GM18951 (cell line): ENCODE measurements at regions not wholly inside any gene's neighbourhood (a gene's known extent, or its start where the extent isn't known, plus 50 kb on each side); places are given as distances from the start of the nearest gene placed in this dataset.

Experiments used
- POLR2A ChIP-seq: IDR thresholded peaks from 4 replicates; pipeline ENCODE4 v1.6.1; 2011; ENCODE audit warnings: mild to moderate bottlenecking; ENCODE audit not compliant: insufficient read length, insufficient read depth; ENCODE audit errors: extremely low read depth
- in situ Hi-C: fragments of 300-500 bp; cut with MboI; formaldehyde crosslinking; loops from one replicate; pipeline ENCODE4 v1.12.0; 2022; ENCODE audit warnings: low sequenced_read_pairs, mixed read lengths, inconsistent platforms; ENCODE audit not compliant: unreplicated experiment

- TF ChIP-seq POLR2A: no peak
- in situ Hi-C loops: no loop called here
Measured at GRCh38 chr11:95717314-95717713, 72.3 kb downstream of the FAM76B start.

- in situ Hi-C loops: no loop called here
- no peak for TF ChIP-seq POLR2A
Measured at GRCh38 chr11:95716266-95716665, 73.3 kb downstream of the FAM76B start.

- in situ Hi-C loops: no loop called here
- no peak for TF ChIP-seq POLR2A
Measured at GRCh38 chr11:95715777-95716241, 73.8 kb downstream of the FAM76B start.

GRCh38 chr11:95714843-95715776 lies 74.5 kb downstream of the FAM76B start:
- in situ Hi-C loops: no loop called here
- TF ChIP-seq POLR2A: no peak

- in situ Hi-C loops: no loop called here
- TF ChIP-seq POLR2A: no peak
Measured at GRCh38 chr11:95713428-95713827, 76.2 kb downstream of the FAM76B start.

GRCh38 chr11:95711945-95712221 lies 77.7 kb downstream of the FAM76B start:
- TF ChIP-seq POLR2A: no peak
- in situ Hi-C loops: no loop called here

GRCh38 chr11:95711162-95711944 lies 78.2 kb downstream of the FAM76B start:
- TF ChIP-seq POLR2A: no peak
- in situ Hi-C loops: no loop called here

GRCh38 chr11:95708681-95709080 lies 80.9 kb downstream of the FAM76B start:
- TF ChIP-seq POLR2A: no peak
- in situ Hi-C loops: loop anchor here (5.0 kb wide), 1 partner anchor 551 kb away; no protein-coding TSS in a partner anchor

- TF ChIP-seq POLR2A: no peak
Measured at GRCh38 chr11:95706974-95707387, 82.6 kb downstream of the FAM76B start.

GRCh38 chr11:95705485-95706124 lies 84.0 kb downstream of the FAM76B start:
- no peak for TF ChIP-seq POLR2A

More at GRCh38 chr11:95706974-95707387, 82.6 kb downstream of the FAM76B start:
- in situ Hi-C loops: loop anchor here (5.0 kb wide), 1 partner anchor 550 kb away; no protein-coding TSS in a partner anchor

GRCh38 chr11:95704865-95705264 lies 84.7 kb downstream of the FAM76B start:
- TF ChIP-seq POLR2A: no peak
- in situ Hi-C loops: loop anchor here (5.0 kb wide), 1 partner anchor 548 kb away; no protein-coding TSS in a partner anchor

More at GRCh38 chr11:95705485-95706124, 84.0 kb downstream of the FAM76B start:
- in situ Hi-C loops: loop anchor here (5.0 kb wide), 1 partner anchor 548 kb away; no protein-coding TSS in a partner anchor

GRCh38 chr11:95703049-95703448 lies 86.5 kb downstream of the FAM76B start:
- TF ChIP-seq POLR2A: no peak
- in situ Hi-C loops: no loop called here

GRCh38 chr11:95702526-95702925 lies 87.1 kb downstream of the FAM76B start:
- no peak for TF ChIP-seq POLR2A
- in situ Hi-C loops: no loop called here
